Aorta (tissue), 5 donors: ENCODE measurements at regions not wholly inside any gene's neighbourhood (a gene's known extent, or its start where the extent isn't known, plus 50 kb on each side); places are given as distances from the start of the nearest gene placed in this dataset.
"Not testable (repeated sequence)": the region's sequence is repeated elsewhere in the genome, so short reads cannot be mapped to it uniquely, and the experiment has no call there.

Source experiments
- ATAC-seq: fragments of 200-7000 bp; cut with Tn5 transposase; one replicate; pipeline ENCODE4 v1.9.1; 2022; ENCODE audit warnings: moderate library complexity; ENCODE audit not compliant: low FRiP score
- DNase-seq, 2 donors: peaks; one replicate each; pipeline ENCODE4 v3.0.0-alpha.2; 2020
- H3K27ac ChIP-seq, 2 donors: one replicate each; pipeline ENCODE4 v1.5.1; 2013; ENCODE audit warnings: low read length in 2 of 2, mild to moderate bottlenecking in 2 of 2, moderate library complexity in 2 of 2, control low read depth in 1 of 2, inconsistent platforms in 1 of 2, low read depth in 1 of 2
- H3K27me3 ChIP-seq, 2 donors: one replicate each; pipeline ENCODE4 v1.6.1; 2013; ENCODE audit warnings: control low read depth in 1 of 2, low read length in 1 of 2, mild to moderate bottlenecking in 1 of 2, moderate library complexity in 1 of 2; ENCODE audit not compliant: insufficient read depth in 2 of 2, control insufficient read depth in 1 of 2
- H3K36me3 ChIP-seq, 2 donors: one replicate each; pipeline ENCODE4 v1.6.1; 2013; ENCODE audit warnings: control low read depth in 1 of 2, low read length in 1 of 2, mild to moderate bottlenecking in 1 of 2; ENCODE audit not compliant: insufficient read depth in 2 of 2, control insufficient read depth in 1 of 2
- H3K4me1 ChIP-seq, 2 donors: one replicate each; pipeline ENCODE4 v1.6.1; 2013; ENCODE audit warnings: low read length in 2 of 2, control low read depth in 1 of 2, mild to moderate bottlenecking in 1 of 2, moderate library complexity in 1 of 2; ENCODE audit not compliant: insufficient read depth in 2 of 2, control insufficient read depth in 1 of 2
- H3K4me3 ChIP-seq, 2 donors: one replicate each; pipeline ENCODE4 v1.5.1; 2013; ENCODE audit warnings: low read length in 2 of 2, control low read depth in 1 of 2, mild to moderate bottlenecking in 1 of 2
- H3K9me3 ChIP-seq: one replicate; pipeline ENCODE4 v1.6.1; 2013; ENCODE audit warnings: mild to moderate bottlenecking, low read length; ENCODE audit not compliant: control insufficient read depth
- WGBS, 2 donors: extraction: QIAGEN DNeasy Blood & Tissue Kit; methylation state at CpG; one replicate each; pipeline ENCODE4 v1.1.7; 2013; 5-methylcytosine and 5-hydroxymethylcytosine counted together
- intact Hi-C, 2 donors: fragments of 100-400 bp; cut with DNase I; formaldehyde crosslinking; loops; one replicate each; pipeline versions ENCODE4 v1.14.2 to v1.15.0; 2022
- donor health status: healthy with polysubstance abuse.
- donor health status: Bipolar disorder and iron deficiency.
- donor health status: DM: no; HTN: no; CAD: no.
- donor health status: DM: no; HTN: no; CAD: no.
- donor health status: DM: yes; HTN: yes; CAD: no.

GRCh38 chr14:103233328-103233727, 100.7 kb upstream of the EIF5 start:
- DNase-seq (no peak), ATAC-seq (no peak)
- Histone ChIP-seq H3K4me1 (no peaks in the 10 kb centered on the region), H3K27ac (no peak overlapping the region), H3K36me3 (no peaks in the 10 kb centered on the region), H3K27me3 (no peaks in the 10 kb centered on the region), H3K9me3 (peaks cover 2% of the 10 kb centered on the region), H3K4me3 (no peak overlapping the region)
- WGBS, 2 donors: 98 to 100% methylated on average over 3 of the region's 3 CpGs
- intact Hi-C loops: no loop called here

- H3K36me3 ChIP-seq, DNase-seq, H3K4me1 ChIP-seq, intact Hi-C loops, H3K27ac ChIP-seq, ATAC-seq, H3K9me3 ChIP-seq, H3K4me3 ChIP-seq, H3K27me3 ChIP-seq: not testable (repeated sequence)
- WGBS, 2 donors: 41 to 56% methylated on average over 9 of the region's 9 CpGs
These were observed 99.2 kb upstream of the EIF5 start for GRCh38 chr14:103234826-103235225.

- H3K9me3 ChIP-seq, H3K4me1 ChIP-seq, H3K36me3 ChIP-seq, H3K27me3 ChIP-seq, ATAC-seq, intact Hi-C loops, H3K4me3 ChIP-seq, H3K27ac ChIP-seq, DNase-seq: not testable (repeated sequence)
- 18 to 24% methylated on average over 5 of the region's 5 CpGs for WGBS, 2 donors
These were observed 98.5 kb upstream of the EIF5 start for GRCh38 chr14:103235506-103235905.

- no peaks in the 10 kb centered on the region for H3K4me1 ChIP-seq
- no peak for DNase-seq
- no peak overlapping the region for H3K4me3 ChIP-seq
- H3K9me3 ChIP-seq: peaks cover 6% of the 10 kb centered on the region
- no peak for ATAC-seq
- H3K36me3 ChIP-seq: no peaks in the 10 kb centered on the region
- 88 to 89% methylated on average over 6 of the region's 6 CpGs for WGBS, 2 donors
- no peaks in the 10 kb centered on the region for H3K27me3 ChIP-seq
- intact Hi-C loops: no loop called here
- no peak overlapping the region for H3K27ac ChIP-seq
These were observed 94.3 kb upstream of the EIF5 start for GRCh38 chr14:103239751-103240150.

- H3K27ac ChIP-seq: no peak overlapping the region
- intact Hi-C loops: no loop called here
- no peaks in the 10 kb centered on the region for H3K27me3 ChIP-seq
- no peak for DNase-seq
- H3K9me3 ChIP-seq: peaks cover 6% of the 10 kb centered on the region
- no peaks in the 10 kb centered on the region for H3K36me3 ChIP-seq
- H3K4me1 ChIP-seq: no peaks in the 10 kb centered on the region
- H3K4me3 ChIP-seq: no peak overlapping the region
- no peak for ATAC-seq
- WGBS, 2 donors: 83 to 84% methylated on average over 8 of the region's 8 CpGs
These were observed 92.5 kb upstream of the EIF5 start for GRCh38 chr14:103241531-103241930.

GRCh38 chr14:103243764-103244737, 90.0 kb upstream of the EIF5 start:
- no peak for ATAC-seq

GRCh38 chr14:103245624-103246031, 88.4 kb upstream of the EIF5 start:
- H3K4me3 ChIP-seq, H3K27me3 ChIP-seq, DNase-seq, H3K9me3 ChIP-seq, ATAC-seq, intact Hi-C loops, H3K36me3 ChIP-seq, H3K27ac ChIP-seq, H3K4me1 ChIP-seq: not testable (repeated sequence)
- WGBS, 2 donors: 52 to 53% methylated on average over 3 of the region's 3 CpGs

More at GRCh38 chr14:103243764-103244737, 90.0 kb upstream of the EIF5 start:
- WGBS, 2 donors: 85 to 90% methylated on average over 7 of the region's 7 CpGs
- Histone ChIP-seq H3K36me3 (no peaks in the 10 kb centered on the region), H3K4me3 (no peak overlapping the region), H3K4me1 (no peaks in the 10 kb centered on the region), H3K9me3 (peaks cover 4% of the 10 kb centered on the region), H3K27ac (no peak overlapping the region), H3K27me3 (no peaks in the 10 kb centered on the region)
- intact Hi-C loops: no loop called here
- DNase-seq: no peak

- Histone ChIP-seq H3K27me3 (no peaks in the 10 kb centered on the region), H3K9me3 (no peaks in the 10 kb centered on the region), H3K27ac (no peak overlapping the region), H3K4me3 (no peak overlapping the region), H3K4me1 (no peaks in the 10 kb centered on the region), H3K36me3 (no peaks in the 10 kb centered on the region)
- DNase-seq: no peak
- WGBS, 2 donors: 46% methylated on average over 2 of the region's 2 CpGs
- ATAC-seq: no peak
- intact Hi-C loops: no loop called here
These were observed 88.0 kb upstream of the EIF5 start for GRCh38 chr14:103246070-103246469.

GRCh38 chr14:103247169-103247606, 86.8 kb upstream of the EIF5 start:
- DNase-seq (no peak), ATAC-seq (no peak)
- WGBS, 2 donors: 87 to 89% methylated on average over 7 of the region's 7 CpGs
- Histone ChIP-seq H3K27me3 (no peaks in the 10 kb centered on the region), H3K4me3 (no peak overlapping the region), H3K27ac (no peak overlapping the region), H3K36me3 (no peaks in the 10 kb centered on the region), H3K4me1 (no peaks in the 10 kb centered on the region), H3K9me3 (peaks cover 2% of the 10 kb centered on the region)
- intact Hi-C loops: no loop called here
